Jurkat, Clone E6-1 (cell line): ENCODE measurements at regions not wholly inside any gene's neighbourhood (a gene's known extent, or its start where the extent isn't known, plus 50 kb on each side); places are given as distances from the start of the nearest gene placed in this dataset.
A peak's percentile ranks its signal among the peaks of the same experiment; 100 is the strongest.

ENCODE experiments used
- DNase-seq: peaks from one replicate; pipeline ENCODE4 v3.0.0-alpha.2; 2011; ENCODE audit warnings: low read depth, low spot score
- H3K4me3 ChIP-seq: 2 replicates; pipeline ENCODE4 v1.5.1; 2011; ENCODE audit warnings: mild to moderate bottlenecking, low read length, control low read depth, moderate library complexity

DNA sequence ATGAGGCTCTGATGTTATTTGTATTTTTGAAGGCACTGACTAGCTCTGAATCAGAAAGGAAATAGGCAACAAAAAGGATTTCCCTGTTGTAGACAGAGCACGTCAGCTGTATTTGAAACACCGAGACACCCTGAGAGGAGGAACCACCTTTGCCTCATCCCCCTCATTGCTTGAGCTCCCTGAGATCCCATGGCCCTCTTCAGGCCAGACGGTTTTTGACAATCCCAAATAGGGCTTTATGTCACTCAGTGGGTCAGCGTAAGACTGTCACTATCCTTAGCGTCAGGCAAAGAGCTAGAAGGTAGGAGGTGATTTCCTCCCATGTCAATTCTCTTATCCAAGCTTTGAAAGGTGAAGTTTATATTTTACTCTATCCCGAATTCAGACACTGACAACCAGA is 254.3 kb downstream of the ZNF621 start:
- no peak for DNase-seq

DNA sequence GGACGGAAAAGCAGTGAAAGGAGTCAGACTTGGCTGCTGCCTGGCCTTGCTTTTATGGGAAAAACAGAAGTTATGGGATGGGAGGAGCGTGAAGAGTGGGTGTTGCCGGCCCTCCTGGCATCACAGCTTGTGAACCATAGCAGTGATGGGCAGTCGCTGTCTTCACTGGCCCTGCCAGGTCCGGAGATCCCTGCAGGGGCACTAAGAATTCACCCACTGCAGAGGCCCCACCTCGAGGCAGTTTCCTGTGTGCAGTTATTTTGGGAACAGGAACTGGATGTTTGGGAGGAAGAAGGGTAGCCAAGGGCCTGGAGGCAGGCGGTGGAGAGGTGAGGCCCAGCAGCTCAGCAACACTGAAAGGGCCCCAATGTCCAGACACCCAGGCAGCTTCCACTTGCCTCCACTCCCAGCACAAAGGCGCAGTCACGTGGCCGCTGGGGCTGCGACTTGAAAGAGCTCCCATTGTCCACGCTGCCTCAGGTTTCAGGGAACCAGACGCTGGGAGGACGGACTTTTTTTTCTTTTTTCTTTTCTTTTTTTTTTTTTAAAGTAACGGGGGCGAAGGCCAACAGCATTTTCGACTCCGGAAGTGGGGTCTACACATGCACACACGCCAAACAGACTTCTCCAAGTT is 255.6 kb downstream of the ZNF621 start:
- no peak for DNase-seq
- H3K4me3 ChIP-seq, result no peak overlapping the region

More for the DNA sequence above, 254.3 kb downstream of the ZNF621 start:
- no peak overlapping the region for H3K4me3 ChIP-seq

DNA sequence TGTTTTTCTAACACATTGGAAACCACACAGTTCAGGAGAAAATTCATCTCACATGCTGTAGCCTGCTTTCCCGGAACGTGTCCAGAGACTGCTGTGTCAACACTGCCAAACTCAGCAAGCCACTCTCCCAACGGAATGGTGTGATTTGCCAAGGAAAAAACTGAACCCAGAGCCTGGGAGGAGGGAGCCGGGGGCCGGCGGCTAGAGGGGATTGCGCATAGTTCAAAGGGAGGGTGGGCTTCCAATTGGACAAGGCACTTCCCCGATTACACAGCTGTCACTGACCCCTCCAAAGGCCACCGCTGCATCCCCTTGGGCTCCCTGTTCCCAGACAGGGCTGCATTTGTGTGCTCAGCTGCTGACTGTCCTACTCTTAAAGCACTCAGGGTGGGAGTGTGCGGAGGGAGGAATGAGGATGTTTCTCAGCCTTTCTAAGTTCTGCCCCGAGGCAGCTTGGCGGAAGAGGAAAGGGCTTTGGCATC is 256.2 kb downstream of the ZNF621 start:
- no peak for DNase-seq
- no peak overlapping the region for H3K4me3 ChIP-seq

DNA sequence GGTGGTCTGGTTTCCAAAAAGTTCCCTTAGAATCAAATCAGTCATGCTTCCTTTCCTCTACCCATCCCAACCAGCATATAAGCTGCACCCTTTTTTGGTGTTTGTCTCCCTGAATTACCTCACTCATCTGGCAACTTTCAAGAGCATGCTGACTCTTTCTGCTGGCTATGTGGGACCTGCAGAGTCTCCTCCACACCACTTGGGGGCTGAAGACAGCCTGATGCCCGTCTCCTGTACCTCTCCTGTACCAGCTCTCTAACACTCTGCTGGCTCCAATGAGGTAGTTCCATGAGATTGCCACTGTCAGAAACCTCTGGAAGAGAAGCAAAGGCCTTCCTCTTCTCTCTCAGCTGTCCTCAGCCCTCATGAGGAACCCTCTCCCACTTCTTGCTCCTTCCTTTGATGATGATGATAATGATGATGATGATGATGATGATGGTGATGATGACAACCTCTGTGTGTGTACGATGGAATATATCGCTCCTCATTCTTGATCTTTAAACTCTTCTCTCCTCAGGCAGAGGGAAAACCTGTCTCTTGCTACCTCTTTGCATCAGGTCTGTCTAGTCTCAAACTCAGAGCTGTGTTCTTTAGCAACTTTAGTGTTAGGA is 257.5 kb downstream of the ZNF621 start:
- no peak overlapping the region for H3K4me3 ChIP-seq
- peak; percentile 18 for DNase-seq

DNA sequence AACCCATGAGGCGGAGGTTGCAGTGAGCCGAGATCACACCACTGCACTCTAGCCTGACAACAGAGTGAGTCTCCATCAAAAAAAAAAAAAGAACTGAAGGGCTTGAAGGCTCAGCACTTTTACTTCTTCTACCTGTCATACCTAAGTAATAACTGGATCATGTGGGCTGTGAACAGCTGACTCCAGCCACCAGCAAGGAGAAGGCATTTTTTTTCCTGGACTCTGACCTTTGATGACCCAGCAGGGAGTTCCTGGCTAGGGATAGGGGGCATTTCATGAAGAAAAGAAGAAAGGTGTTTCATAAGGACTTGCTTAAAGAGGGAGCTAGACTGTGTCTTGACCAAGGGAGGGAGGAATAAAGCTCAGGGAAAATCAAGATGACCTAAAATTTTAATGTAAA is 266.0 kb downstream of the ZNF621 start:
- no peak for DNase-seq
- H3K4me3 ChIP-seq, result no peak overlapping the region

DNA sequence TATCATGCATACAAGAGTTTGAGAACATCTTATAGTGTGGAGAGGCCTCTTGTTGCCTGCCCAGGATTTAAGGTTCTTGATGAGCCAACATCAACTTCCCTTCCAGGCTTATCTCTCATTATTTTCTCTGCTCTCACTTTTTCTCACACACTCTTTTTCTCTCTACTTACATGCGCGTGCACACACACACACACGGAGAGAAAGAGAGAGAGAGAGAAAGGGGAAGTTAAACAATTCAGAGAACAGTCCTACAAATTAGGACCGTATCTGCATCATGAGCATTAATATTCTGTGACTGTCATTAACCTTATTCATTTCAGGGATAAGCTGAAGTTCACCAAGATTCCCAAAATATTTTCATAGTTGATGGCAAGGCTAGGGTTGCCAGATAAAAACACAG is 269.0 kb downstream of the ZNF621 start:
- no peak for DNase-seq
- H3K4me3 ChIP-seq, result no peak overlapping the region

DNA sequence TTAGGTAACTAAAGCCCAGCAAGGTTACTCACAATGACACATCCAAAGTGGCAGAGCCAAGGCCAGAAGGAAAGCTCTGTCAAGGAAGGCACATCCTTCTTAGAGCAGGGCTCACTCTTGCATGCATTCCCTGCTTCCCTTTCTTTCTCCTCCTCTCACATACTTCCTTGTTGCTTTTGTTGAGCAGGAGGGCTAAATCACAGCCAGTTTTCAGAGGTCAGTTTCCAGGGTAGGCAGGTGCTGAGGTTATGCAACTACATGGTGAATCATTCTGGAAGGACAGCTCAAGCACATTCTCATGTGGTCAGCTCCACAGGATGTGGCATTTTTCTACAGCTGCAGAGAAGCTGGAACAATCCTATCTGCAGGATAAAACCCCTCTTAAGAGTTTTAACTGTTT is 275.6 kb downstream of the ZNF621 start:
- no peak for DNase-seq
- H3K4me3 ChIP-seq, result no peak overlapping the region

DNA sequence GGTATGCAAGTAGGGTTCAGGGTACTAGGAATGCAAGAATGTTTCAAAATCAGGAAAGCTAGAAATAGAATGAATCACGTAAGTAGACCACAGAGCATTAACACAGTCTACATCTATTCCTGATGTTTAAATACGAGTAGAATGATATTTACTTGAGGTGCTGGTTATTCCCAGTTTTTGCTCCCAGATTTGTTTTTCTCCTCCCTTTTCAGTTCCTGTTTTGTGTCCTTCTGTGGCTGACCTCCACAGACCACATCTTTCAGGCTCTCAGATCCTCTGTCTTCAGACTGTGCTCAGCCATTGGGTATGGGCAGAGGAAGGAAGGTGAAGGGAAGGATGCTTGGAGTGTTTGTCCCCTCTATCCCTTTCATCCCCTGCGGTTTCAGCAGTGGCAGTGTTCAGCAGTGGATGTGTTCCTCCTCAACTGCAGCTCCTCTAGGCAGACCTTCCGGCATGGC is 276.6 kb downstream of the ZNF621 start:
- H3K4me3 ChIP-seq, result no peak overlapping the region
- DNase-seq, result no peak

DNA sequence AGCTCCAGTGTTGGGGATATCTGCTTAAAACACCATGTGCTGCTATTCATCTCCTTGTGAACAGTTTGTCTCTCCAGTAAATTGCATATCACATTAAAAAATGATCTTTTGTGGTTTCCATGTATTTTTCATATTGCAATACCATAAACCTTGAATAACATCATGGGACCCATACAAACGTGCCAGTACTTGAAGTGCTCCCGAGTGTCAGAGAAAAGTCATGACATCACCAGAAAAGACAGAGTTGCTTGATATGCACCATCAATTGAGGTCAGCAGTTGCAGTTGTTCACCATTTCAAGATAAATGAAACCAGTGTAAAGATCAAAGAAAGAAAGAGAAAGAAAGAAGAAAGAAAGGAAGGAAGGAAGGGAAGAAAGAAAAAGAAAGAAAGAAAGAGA is 278.6 kb downstream of the ZNF621 start:
- no peak for DNase-seq
- H3K4me3 ChIP-seq, result no peak overlapping the region

DNA sequence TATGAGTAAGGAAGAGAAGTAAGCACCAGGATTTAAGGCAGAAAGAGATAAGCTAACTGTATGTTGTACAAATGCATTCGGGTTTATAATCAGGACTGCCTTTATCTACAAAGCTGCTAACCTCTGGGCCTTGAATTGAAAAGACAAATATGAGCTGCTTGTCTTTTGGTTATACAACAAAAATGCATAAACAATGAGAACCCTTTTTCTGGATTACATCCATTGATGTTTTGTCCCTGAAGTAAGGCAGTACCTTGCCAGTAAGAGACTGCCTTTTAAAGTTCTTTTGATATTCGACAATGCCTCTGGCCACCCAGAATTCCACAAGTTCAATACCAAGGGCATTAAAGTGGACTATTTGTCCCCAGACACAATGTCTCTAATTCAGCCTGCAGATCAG is 280.7 kb downstream of the ZNF621 start:
- no peak for DNase-seq

DNA sequence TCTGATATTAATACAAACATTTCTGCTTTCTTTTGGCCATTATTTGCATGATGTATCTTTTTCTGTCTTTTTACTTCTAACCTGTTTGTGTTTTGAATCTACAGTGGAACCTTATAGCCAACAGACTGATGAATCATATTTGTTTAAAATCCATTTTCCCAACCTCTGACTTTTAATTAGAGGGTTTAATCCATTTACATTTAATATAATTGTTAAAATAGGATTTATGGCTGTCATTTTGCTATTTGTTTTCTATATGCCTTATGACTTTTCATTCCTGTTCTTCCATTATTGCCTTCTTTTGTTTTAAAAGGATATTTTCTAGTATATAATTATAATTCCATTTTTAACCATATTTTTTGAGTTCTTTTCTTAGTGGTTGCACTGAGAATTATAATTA is 286.1 kb downstream of the ZNF621 start:
- no peak overlapping the region for H3K4me3 ChIP-seq

More for the DNA sequence above, 280.7 kb downstream of the ZNF621 start:
- H3K4me3 ChIP-seq, result no peak overlapping the region

DNA sequence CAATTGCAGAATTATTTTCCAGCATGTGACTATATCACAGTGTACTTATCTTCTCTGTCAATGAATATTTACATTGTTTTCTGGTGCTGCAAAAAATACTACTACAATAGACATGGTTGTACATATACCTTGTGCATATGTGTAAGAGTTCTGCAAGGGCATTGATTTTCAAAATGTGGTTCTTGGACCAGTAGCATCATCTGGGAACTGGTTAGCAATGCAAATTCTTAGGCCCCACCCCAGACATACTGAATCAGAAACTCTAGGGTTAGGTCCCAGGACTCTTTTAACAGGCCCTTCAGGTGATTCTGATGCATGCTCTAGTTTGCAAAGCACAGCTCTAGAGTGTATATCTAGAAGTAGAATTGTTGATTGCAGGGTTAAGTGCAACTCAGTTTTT is 292.3 kb downstream of the ZNF621 start:
- no peak overlapping the region for H3K4me3 ChIP-seq
- DNase-seq, result no peak

More for the DNA sequence above, 286.1 kb downstream of the ZNF621 start:
- DNase-seq, result no peak

DNA sequence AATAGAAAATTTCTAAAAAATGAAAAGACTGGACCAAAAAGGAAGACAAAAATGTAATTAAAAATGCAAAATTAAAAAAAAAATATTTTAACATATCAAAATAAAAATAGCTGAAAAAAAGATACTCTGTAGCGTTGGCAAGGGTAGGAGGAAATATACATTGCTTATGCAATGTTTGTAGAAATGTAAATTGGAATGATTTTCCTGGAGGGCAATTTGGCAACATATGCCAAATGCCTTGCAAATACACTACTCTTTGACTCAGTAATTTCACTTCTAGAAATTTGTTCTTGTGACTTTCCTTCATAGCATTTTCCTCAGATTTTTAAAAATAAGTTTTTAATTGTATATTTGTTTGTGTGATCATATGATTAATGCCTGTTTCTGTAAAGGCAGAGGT is 296.6 kb downstream of the ZNF621 start:
- DNase-seq, result no peak
- H3K4me3 ChIP-seq, result no peak overlapping the region

DNA sequence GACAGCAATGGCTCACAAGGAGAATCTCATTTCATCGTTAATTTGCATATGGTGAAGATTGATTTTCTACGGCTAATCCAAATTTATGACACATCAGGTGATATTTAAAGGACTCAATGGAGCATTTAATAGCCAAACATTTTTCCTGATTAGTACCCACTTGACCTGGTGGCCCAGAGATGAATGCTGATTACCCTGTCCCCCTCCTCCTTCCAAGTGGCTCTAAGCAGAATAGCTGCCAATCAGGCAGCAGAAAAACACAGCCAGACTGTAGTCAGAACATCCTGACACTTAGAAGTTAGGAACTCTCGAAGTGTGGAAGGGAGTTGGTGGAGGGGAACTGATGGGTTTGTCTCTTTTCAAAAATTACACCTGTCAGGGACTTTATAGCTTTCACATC is 302.5 kb downstream of the ZNF621 start:
- no peak for DNase-seq
- no peak overlapping the region for H3K4me3 ChIP-seq

DNA sequence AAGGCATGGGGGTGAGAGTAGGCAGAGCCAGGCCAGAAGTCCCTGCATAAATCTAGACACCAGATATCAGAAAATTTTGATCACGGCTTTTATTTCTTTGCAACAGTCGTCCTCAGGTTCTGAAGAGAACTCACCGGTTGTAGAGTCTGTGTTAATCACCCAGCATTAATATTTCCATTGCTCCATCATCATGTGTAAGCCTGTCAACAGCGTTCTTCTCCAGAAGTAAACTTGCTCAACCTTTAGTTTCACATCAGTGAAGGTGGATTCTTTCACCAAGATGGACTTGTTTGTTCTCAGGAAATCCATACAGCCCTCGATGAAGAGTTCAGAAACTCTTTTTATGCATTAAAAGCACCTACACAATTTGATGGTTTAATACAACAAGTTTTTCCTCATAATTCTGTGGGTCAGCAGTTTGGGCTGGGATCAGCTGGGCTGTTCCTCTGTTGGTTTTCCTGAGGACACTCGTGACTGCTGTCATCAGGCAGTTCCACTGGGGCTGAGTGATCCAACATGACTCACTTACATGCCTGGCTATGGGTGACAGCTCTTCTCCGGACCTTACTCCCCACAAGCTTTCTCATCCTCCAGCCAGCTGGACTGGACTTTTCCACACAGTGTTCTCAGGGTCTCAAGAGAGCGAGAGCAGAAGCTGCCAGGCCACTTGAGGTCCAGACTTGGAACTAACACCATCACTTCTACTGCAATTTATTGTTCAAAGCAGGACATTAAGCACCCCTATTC is 303.4 kb downstream of the ZNF621 start:
- DNase-seq, result no peak
- no peak overlapping the region for H3K4me3 ChIP-seq

DNA sequence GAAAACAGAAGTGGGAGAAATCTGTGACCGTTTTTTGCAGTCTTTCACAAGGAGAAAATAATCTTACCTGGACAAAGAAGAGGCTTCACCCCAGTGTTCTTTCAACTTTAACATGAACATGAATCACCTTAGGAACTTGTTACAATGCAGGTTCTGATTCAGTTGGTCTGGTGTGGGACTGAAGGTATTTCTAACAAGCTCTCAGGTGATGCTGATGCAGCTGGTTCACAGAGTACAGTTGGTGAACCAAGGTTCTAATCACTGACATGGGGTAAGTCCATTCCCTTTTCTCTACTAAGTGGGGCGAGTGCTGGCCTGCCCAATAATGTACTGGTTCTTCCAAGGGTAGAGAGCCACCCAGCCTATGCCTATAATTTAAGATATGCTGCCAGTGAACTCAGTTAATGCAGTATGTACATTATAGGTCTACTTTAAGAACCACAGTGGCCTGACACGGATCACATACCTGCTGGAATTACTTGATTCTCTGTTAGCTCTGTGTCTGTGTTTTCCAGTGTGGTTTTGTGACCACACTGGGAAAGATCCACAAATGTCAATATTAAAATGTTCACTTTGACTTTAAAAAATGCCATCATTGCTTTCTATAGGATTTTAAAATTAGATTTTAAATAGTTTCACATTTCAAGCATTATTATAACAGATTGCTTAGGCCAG is 304.1 kb downstream of the ZNF621 start:
- DNase-seq, result no peak
- H3K4me3 ChIP-seq, result no peak overlapping the region

DNA sequence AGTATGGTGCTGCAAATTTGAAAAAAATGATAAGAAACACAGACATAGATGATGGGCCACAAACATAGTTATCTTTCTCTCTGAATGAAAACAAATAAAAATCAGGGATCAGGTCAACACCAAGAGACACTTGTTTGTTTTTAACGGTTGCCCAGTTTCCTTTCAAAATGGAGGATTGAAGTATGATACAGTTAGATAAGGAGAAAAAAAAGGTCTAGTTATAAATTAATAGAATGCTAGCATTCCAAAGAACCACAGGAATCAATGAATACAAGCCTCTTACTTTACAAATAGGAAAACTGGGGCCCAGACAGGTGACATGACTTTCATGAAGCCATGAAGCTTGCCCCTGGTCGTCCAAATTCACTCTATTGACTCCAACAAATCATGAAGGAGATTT is 305.1 kb downstream of the ZNF621 start:
- DNase-seq, result no peak
- no peak overlapping the region for H3K4me3 ChIP-seq

DNA sequence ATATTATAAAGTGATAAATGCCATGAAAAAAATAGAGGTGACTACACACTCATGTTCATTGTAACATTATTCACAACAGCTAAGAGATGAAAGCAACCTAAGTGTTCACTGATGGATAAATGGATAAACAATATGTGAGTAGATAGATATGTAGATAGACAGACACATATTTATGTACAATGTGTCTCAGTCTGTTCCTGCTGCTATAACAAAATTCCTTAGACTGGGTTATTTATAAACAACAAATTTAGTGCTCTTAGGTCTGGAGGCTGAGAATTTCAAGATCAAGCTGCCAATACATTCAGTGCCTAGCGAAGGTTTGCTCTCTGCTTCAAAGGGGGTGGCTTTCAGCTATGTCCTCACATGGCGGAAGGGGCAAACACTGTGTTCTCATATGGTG is 312.5 kb downstream of the ZNF621 start:
- no peak for DNase-seq
- H3K4me3 ChIP-seq, result no peak overlapping the region

DNA sequence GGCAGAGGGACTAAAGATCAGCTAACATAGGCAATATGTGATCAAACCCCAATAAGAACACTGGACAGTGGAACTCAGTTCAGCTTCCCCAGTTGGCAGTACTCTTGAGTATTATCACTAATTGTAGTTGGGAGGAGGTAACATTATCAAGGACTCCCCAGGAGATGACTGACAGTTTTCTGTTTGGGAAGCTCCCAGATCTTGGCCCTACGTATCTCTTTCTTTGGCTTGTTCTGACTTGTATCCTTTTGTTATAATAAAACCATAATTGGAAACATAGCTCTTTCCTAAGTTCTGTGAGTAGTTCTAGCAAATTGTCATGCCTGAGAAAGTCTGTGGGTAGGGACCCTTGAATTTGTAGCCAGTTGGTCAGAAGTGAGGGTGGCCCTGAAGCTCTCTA is 316.4 kb downstream of the ZNF621 start:
- DNase-seq, result no peak
- no peak overlapping the region for H3K4me3 ChIP-seq

DNA sequence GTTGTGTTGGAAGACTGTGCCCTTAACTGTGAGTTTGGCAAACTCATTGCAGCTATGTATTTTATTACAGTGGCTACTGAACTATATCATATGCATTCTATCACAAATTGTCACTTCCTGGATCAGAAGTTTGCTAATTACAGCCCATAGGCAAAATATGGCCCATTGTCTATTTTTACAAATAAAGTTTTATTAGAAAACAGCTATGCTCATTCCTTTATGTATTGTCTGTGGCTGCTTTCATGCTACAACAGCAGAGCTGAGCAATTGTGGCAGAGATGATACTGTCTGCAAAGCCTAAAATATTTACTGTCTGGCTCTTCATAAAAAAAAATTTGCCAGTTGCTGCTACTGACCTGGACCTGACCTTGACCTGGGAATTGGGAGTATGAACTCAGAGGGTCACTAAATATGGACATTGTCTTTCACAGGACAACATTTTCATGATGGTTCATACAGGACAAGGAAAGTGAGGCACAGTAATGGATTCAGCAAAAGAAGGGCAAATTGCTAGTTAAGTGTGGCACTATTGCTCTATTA is 316.9 kb downstream of the ZNF621 start:
- no peak for DNase-seq
- no peak overlapping the region for H3K4me3 ChIP-seq
